Testis (tissue), 2 donors: ENCODE measurements at regions not wholly inside any gene's neighbourhood (a gene's known extent, or its start where the extent isn't known, plus 50 kb on each side); places are given as distances from the start of the nearest gene placed in this dataset.

Experiments
- DNase-seq: peaks from one replicate; pipeline ENCODE4 v3.0.0-alpha.2; 2019
- H3K27ac ChIP-seq, 2 donors: fragments of 200-600 bp; sonication (generic); one replicate each; pipeline ENCODE4 v1.5.1; 2019
- H3K27me3 ChIP-seq: fragments of 200-600 bp; sonication (generic); one replicate; pipeline ENCODE4 v1.5.1; 2019
- H3K36me3 ChIP-seq: fragments of 200-600 bp; sonication (generic); one replicate; pipeline ENCODE4 v1.5.1; 2017; ENCODE audit warnings: low read depth; ENCODE audit errors: missing control alignments
- H3K4me1 ChIP-seq: fragments of 200-600 bp; sonication (generic); one replicate; pipeline ENCODE4 v1.5.1; 2019
- H3K4me3 ChIP-seq, 2 donors: fragments of 200-600 bp; sonication (generic); one replicate each; pipeline ENCODE4 v1.5.1; 2017 to 2019
- H3K9me3 ChIP-seq: fragments of 200-600 bp; sonication (generic); one replicate; pipeline ENCODE4 v1.5.1; 2017
- POLR2A ChIP-seq: fragments of 450-650 bp; IDR thresholded peaks from one replicate; pipeline ENCODE4 v1.6.1; 2017; ENCODE audit warnings: antibody characterized with exemption, mild to moderate bottlenecking, moderate library complexity
- WGBS, 2 donors: methylation state at CpG; one replicate each; pipeline ENCODE4 v1.1.5; 2018; 5-methylcytosine and 5-hydroxymethylcytosine counted together
- intact Hi-C: fragments of 100-400 bp; cut with DNase I; formaldehyde crosslinking; loops from one replicate; pipeline ENCODE4 v1.15.1; 2023; ENCODE audit warnings: low total_unique reads
- TF ChIP-seq, protein P1 (sequence below), 3 experiments: fragments of 450-650 bp in 2 of 3; fragments of 200-600 bp in 1 of 3; sonication (generic) in 1 of 3; IDR thresholded peaks; one replicate each; pipeline ENCODE4 v1.5.1; 2016 to 2019; ENCODE audit warnings: antibody characterized with exemption in 3 of 3, mild to moderate bottlenecking in 2 of 3, moderate library complexity in 1 of 3

GRCh38 chr3:59271971-59272370 lies 222.1 kb upstream of the CFAP20DC start:
- no peaks in the 10 kb centered on the region for H3K4me1 ChIP-seq
- DNase-seq = no peak
- intact Hi-C loops = no loop called here
- WGBS, 2 donors = 90 to 91% methylated on average over 2 of the region's 2 CpGs
- H3K36me3 ChIP-seq = no peaks in the 10 kb centered on the region
- no peak overlapping the region for H3K27ac ChIP-seq
- no peak for TF ChIP-seq POLR2A
- TF ChIP-seq, protein P1, sequence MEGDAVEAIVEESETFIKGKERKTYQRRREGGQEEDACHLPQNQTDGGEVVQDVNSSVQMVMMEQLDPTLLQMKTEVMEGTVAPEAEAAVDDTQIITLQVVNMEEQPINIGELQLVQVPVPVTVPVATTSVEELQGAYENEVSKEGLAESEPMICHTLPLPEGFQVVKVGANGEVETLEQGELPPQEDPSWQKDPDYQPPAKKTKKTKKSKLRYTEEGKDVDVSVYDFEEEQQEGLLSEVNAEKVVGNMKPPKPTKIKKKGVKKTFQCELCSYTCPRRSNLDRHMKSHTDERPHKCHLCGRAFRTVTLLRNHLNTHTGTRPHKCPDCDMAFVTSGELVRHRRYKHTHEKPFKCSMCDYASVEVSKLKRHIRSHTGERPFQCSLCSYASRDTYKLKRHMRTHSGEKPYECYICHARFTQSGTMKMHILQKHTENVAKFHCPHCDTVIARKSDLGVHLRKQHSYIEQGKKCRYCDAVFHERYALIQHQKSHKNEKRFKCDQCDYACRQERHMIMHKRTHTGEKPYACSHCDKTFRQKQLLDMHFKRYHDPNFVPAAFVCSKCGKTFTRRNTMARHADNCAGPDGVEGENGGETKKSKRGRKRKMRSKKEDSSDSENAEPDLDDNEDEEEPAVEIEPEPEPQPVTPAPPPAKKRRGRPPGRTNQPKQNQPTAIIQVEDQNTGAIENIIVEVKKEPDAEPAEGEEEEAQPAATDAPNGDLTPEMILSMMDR (IDR thresholded peaks at IDR 0.05) = no peak
- no peaks in the 10 kb centered on the region for H3K9me3 ChIP-seq
- H3K4me3 ChIP-seq = no peak overlapping the region
- no peaks in the 10 kb centered on the region for H3K27me3 ChIP-seq

GRCh38 chr3:59270921-59271320 lies 221.1 kb upstream of the CFAP20DC start:
- intact Hi-C loops = no loop called here
- Histone ChIP-seq H3K27ac (no peak overlapping the region), H3K4me3 (no peak overlapping the region), H3K27me3 (no peaks in the 10 kb centered on the region), H3K36me3 (no peaks in the 10 kb centered on the region), H3K9me3 (no peaks in the 10 kb centered on the region), H3K4me1 (no peaks in the 10 kb centered on the region)
- no peak for DNase-seq
- no peak for TF ChIP-seq POLR2A
- TF ChIP-seq, protein P1 (IDR thresholded peaks at IDR 0.05) = no peak
- WGBS, 2 donors = 96 to 98% methylated on average over 4 of the region's 4 CpGs

- intact Hi-C loops = no loop called here
- Histone ChIP-seq H3K4me1 (no peaks in the 10 kb centered on the region), H3K36me3 (no peaks in the 10 kb centered on the region), H3K4me3 (no peak overlapping the region), H3K27ac (no peak overlapping the region), H3K27me3 (no peaks in the 10 kb centered on the region), H3K9me3 (no peaks in the 10 kb centered on the region)
- WGBS, 2 donors = 91 to 94% methylated on average over 2 of the region's 2 CpGs
- TF ChIP-seq POLR2A = no peak
- TF ChIP-seq, protein P1 (IDR thresholded peaks at IDR 0.05) = no peak
- no peak for DNase-seq
These were observed 220.4 kb upstream of the CFAP20DC start for GRCh38 chr3:59270209-59270608.

DNA sequence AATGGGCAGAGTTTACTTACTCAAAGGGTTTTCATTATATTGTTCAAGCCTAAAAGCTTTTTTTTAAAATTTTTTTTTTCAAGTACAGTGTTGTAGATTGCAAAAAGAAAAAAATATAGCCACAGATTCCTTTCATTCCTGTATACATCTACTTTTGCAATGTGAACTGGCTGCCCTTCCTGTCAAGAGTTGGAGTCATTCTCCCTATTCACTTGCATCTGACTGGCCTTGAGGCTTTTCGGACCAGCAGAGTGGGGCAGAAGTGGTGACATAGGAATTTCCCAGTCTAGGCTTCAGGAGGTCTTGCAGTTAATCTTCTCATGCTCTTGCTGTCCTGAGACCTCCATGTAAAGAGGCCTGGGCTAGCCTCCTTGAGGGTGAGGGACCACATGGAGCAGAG lies 218.3 kb upstream of the CFAP20DC start:
- Histone ChIP-seq H3K36me3 (no peaks in the 10 kb centered on the region), H3K4me1 (no peaks in the 10 kb centered on the region)
- TF ChIP-seq, protein P1 (IDR thresholded peaks at IDR 0.05) = no peak
- TF ChIP-seq POLR2A = no peak

DNA sequence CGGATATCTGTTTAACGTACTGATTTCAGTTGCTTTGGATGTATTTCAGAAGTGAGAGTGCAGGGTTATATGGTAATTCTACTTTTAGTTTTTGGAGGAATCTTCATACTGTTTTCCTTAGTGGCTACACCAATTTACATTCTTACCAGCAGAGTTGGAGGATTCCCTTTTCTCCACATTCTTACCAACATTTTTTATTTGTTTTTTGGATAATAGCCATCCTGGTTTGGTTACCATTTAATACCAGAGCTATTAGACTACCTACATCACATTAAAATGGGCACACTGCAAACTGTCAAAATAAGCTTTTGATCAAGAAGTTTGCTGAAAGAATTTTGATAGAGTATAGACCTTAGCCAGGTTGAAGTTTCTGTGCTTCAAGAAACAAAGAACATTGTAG lies 217.2 kb upstream of the CFAP20DC start:
- no peaks in the 10 kb centered on the region for H3K9me3 ChIP-seq
- H3K27ac ChIP-seq = no peak overlapping the region
- TF ChIP-seq, protein P1 (IDR thresholded peaks at IDR 0.05) = no peak
- TF ChIP-seq POLR2A = no peak
- DNase-seq = no peak
- 96 to 100% methylated on average over 2 of the region's 2 CpGs for WGBS, 2 donors
- no peaks in the 10 kb centered on the region for H3K4me1 ChIP-seq
- no peak overlapping the region for H3K4me3 ChIP-seq
- intact Hi-C loops = no loop called here
- H3K27me3 ChIP-seq = no peaks in the 10 kb centered on the region
- no peaks in the 10 kb centered on the region for H3K36me3 ChIP-seq

More for the DNA sequence above, 218.3 kb upstream of the CFAP20DC start:
- Histone ChIP-seq H3K4me3 (no peak overlapping the region), H3K27me3 (no peaks in the 10 kb centered on the region), H3K27ac (no peak overlapping the region), H3K9me3 (no peaks in the 10 kb centered on the region)
- intact Hi-C loops = no loop called here
- DNase-seq = no peak
- WGBS, 2 donors = 50 to 61% methylated on average over 1 of the region's 1 CpG
